GM12872 (cell line): ENCODE measurements at regions not wholly inside any gene's neighbourhood (a gene's known extent, or its start where the extent isn't known, plus 50 kb on each side); places are given as distances from the start of the nearest gene placed in this dataset.

Experiments used
- CTCF ChIP-seq: IDR thresholded peaks from 3 replicates; pipeline ENCODE4 v1.5.1; 2011; ENCODE audit warnings: low read depth, mild to moderate bottlenecking, low read length, moderate library complexity; ENCODE audit not compliant: insufficient read depth

GRCh38 chr10:10222304-10222841 is 795.3 kb upstream of the CELF2 start:
- TF ChIP-seq CTCF, result no peak

GRCh38 chr10:10223131-10223530 is 794.5 kb upstream of the CELF2 start:
- no peak for TF ChIP-seq CTCF

- TF ChIP-seq CTCF, result no peak
Observed at GRCh38 chr10:10225136-10225676, 792.5 kb upstream of the CELF2 start.

GRCh38 chr10:10233229-10233628 is 784.4 kb upstream of the CELF2 start:
- TF ChIP-seq CTCF, result no peak

- no peak for TF ChIP-seq CTCF
Observed at GRCh38 chr10:10235003-10235402, 782.7 kb upstream of the CELF2 start.

- no peak for TF ChIP-seq CTCF
Observed at GRCh38 chr10:10247585-10247984, 770.1 kb upstream of the CELF2 start.

GRCh38 chr10:10256860-10257259 is 760.8 kb upstream of the CELF2 start:
- TF ChIP-seq CTCF, result no peak

- TF ChIP-seq CTCF, result no peak
Observed at GRCh38 chr10:10259013-10259412, 758.7 kb upstream of the CELF2 start.
